ENCODE measurements at regions not wholly inside any gene's neighbourhood (a gene's known extent, or its start where the extent isn't known, plus 50 kb on each side); places are given as distances from the start of the nearest gene placed in this dataset.

DNA sequence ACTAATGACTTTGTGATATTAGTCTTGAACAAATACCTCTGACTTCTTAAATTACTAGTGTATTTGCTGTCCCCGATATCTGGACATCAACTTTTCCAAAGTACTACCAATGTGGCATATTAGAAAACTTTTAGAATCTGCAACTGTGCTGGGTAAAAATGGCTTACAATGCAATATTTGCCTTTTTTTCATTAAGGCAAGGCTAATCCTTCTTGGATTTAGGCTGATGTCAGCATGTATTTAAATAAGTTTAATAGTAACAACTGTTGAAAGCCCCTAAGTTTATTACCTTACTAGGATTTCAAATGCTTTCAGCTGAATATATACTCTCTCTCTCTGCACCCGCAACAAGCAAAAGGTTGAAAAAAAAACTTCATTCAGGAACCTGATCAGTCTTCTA, 1232.3 kb downstream of the REEP3 start:
- DNase-seq (ENCODE audit: low spot score), result no peak
- Mint-ChIP-seq H3K27me3 (ENCODE audit: low read depth) (peaks cover 2% of the 10 kb centered on the region), H3K4me1 (ENCODE audit: low read depth) (peaks cover 6% of the 10 kb centered on the region), H3K36me3 (ENCODE audit: low read depth) (no peaks in the 10 kb centered on the region), H3K4me3 (ENCODE audit: unreplicated experiment) (no peak overlapping the region), H3K27ac (ENCODE audit: unreplicated experiment) (no peak overlapping the region), H3K9me3 (ENCODE audit: low read depth) (no peaks in the 10 kb centered on the region)
- no peak for TF ChIP-seq CTCF (IDR thresholded peaks at IDR 0.05)

- Mint-ChIP-seq H3K27me3 (ENCODE audit: low read depth) (no peaks in the 10 kb centered on the region), H3K27ac (ENCODE audit: unreplicated experiment) (no peak overlapping the region), H3K4me3 (ENCODE audit: unreplicated experiment) (no peak overlapping the region), H3K36me3 (ENCODE audit: low read depth) (no peaks in the 10 kb centered on the region), H3K9me3 (ENCODE audit: low read depth) (no peaks in the 10 kb centered on the region), H3K4me1 (ENCODE audit: low read depth) (no peaks in the 10 kb centered on the region)
- TF ChIP-seq CTCF (IDR thresholded peaks at IDR 0.05), result no peak
- no peak for DNase-seq (ENCODE audit: low spot score)
Observed at GRCh38 chr10:64760371-64760770, 1239.2 kb downstream of the REEP3 start.

DNA sequence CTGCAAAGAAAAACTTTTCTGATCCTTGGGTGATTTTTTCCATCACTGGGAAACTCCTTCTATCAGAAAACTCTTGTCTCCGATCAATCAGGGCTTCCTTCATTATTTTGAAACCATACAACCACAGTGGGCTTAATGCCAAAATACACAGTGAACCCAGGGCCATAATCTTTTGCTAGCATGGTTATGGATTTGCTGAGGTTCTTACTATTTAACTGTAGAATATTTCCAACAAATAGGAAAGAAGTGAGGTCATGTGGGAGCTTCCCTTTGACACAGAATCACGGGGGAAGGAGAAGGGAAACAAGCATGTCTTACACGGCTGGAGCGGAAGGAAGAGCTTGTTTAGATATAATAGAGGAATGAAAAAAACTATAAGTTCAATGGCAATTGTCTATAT, 1241.7 kb downstream of the REEP3 start:
- Mint-ChIP-seq H3K27me3 (ENCODE audit: low read depth) (no peaks in the 10 kb centered on the region), H3K36me3 (ENCODE audit: low read depth) (no peaks in the 10 kb centered on the region), H3K9me3 (ENCODE audit: low read depth) (no peaks in the 10 kb centered on the region), H3K27ac (ENCODE audit: unreplicated experiment) (no peak overlapping the region), H3K4me1 (ENCODE audit: low read depth) (no peaks in the 10 kb centered on the region), H3K4me3 (ENCODE audit: unreplicated experiment) (no peak overlapping the region)
- no peak for DNase-seq (ENCODE audit: low spot score)
- TF ChIP-seq CTCF (IDR thresholded peaks at IDR 0.05), result no peak

- no peaks in the 10 kb centered on the region for H3K36me3 Mint-ChIP-seq (ENCODE audit: low read depth)
- H3K27me3 Mint-ChIP-seq (ENCODE audit: low read depth), result no peaks in the 10 kb centered on the region
- H3K4me3 Mint-ChIP-seq (ENCODE audit: unreplicated experiment), result no peak overlapping the region
- no peak for DNase-seq (ENCODE audit: low spot score)
- TF ChIP-seq CTCF (IDR thresholded peaks at IDR 0.05), result no peak
- H3K27ac Mint-ChIP-seq (ENCODE audit: unreplicated experiment), result no peak overlapping the region
- no peaks in the 10 kb centered on the region for H3K9me3 Mint-ChIP-seq (ENCODE audit: low read depth)
- H3K4me1 Mint-ChIP-seq (ENCODE audit: low read depth), result no peaks in the 10 kb centered on the region
Observed at GRCh38 chr10:64765498-64765897, 1244.3 kb downstream of the REEP3 start.

DNA sequence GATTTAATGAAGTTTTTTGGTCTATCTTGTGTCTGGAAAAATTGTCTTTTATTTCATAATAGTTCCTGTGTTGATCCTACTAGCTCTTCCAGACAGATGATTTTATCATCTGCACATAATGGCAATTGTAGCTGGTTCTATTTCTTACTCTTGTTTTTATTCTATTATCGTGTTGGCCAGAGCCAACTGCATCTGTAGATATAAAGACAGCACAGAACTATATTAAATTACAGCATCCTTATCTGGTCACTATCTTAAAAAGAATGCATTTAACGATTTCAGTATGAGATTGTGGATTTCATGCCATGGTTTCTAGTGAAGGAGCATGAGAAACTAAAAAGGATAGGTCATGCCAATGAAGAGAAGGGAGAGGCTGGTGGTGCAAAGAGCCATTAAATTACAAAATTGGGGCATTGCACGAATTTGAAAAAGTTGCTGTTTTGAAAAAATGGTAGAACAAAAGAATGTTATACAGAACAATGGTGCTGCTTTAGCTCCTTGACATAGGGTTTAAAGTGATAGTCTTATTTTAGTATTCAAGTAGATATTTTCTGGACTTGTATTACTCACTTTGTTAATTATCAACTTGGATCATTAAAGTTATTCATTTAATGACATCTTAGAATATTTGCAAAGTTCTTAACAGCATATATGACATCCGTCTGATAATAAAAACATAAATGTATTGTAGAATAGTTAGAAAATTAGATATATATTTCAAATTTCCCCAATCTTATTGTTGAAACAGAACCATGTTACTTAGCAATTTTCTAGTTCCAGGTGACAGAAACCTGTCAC, 1250.3 kb downstream of the REEP3 start:
- Mint-ChIP-seq H3K4me1 (ENCODE audit: low read depth) (no peaks in the 10 kb centered on the region), H3K9me3 (ENCODE audit: low read depth) (no peaks in the 10 kb centered on the region), H3K36me3 (ENCODE audit: low read depth) (no peaks in the 10 kb centered on the region), H3K27me3 (ENCODE audit: low read depth) (no peaks in the 10 kb centered on the region), H3K27ac (ENCODE audit: unreplicated experiment) (no peak overlapping the region), H3K4me3 (ENCODE audit: unreplicated experiment) (no peak overlapping the region)
- no peak for TF ChIP-seq CTCF (IDR thresholded peaks at IDR 0.05)
- no peak for DNase-seq (ENCODE audit: low spot score)
